Ishikawa (cell line): ENCODE measurements at regions not wholly inside any gene's neighbourhood (a gene's known extent, or its start where the extent isn't known, plus 50 kb on each side); places are given as distances from the start of the nearest gene placed in this dataset.

Experiments used
- CEBPB ChIP-seq: IDR thresholded peaks from 2 replicates; pipeline ENCODE4 v1.6.1; 2012
- CREB1 ChIP-seq: IDR thresholded peaks from 2 replicates; pipeline ENCODE4 v1.6.1; 2012; ENCODE audit warnings: low read depth
- EGR1 ChIP-seq: IDR thresholded peaks from 2 replicates; pipeline ENCODE4 v1.6.1; 2012
- EP300 ChIP-seq: IDR thresholded peaks from 2 replicates; pipeline ENCODE4 v1.6.1; 2012; ENCODE audit warnings: borderline replicate concordance
- FOXM1 ChIP-seq: IDR thresholded peaks from 2 replicates; pipeline ENCODE4 v1.6.1; 2012; ENCODE audit warnings: low read depth, borderline replicate concordance
- NFIC ChIP-seq: IDR thresholded peaks from 2 replicates; pipeline ENCODE4 v1.6.1; 2012
- RAD21 ChIP-seq: IDR thresholded peaks from 2 replicates; pipeline ENCODE4 v1.6.1; 2012; ENCODE audit warnings: low read depth
- TAF1 ChIP-seq: IDR thresholded peaks from 2 replicates; pipeline ENCODE4 v1.6.1; 2012; ENCODE audit warnings: low read depth, mild to moderate bottlenecking
- TCF12 ChIP-seq: IDR thresholded peaks from 2 replicates; pipeline ENCODE4 v1.6.1; 2012; ENCODE audit warnings: low read depth
- TEAD4 ChIP-seq: IDR thresholded peaks from 2 replicates; pipeline ENCODE4 v1.6.1; 2012
- YY1 ChIP-seq: IDR thresholded peaks from 2 replicates; pipeline ENCODE4 v1.6.1; 2012; ENCODE audit warnings: low read depth
- ZBTB7A ChIP-seq: IDR thresholded peaks from 2 replicates; pipeline ENCODE4 v1.6.1; 2012; ENCODE audit warnings: low read depth
- TF ChIP-seq, protein P1 (sequence below): IDR thresholded peaks from 2 replicates; pipeline ENCODE4 v1.6.1; 2012
- TF ChIP-seq, protein P2 (sequence below): IDR thresholded peaks from 2 replicates; pipeline ENCODE4 v1.6.1; 2012
- TF ChIP-seq, protein P3 (sequence below): IDR thresholded peaks from 2 replicates; pipeline ENCODE4 v1.6.1; 2012; ENCODE audit warnings: low read depth, mild to moderate bottlenecking

DNA sequence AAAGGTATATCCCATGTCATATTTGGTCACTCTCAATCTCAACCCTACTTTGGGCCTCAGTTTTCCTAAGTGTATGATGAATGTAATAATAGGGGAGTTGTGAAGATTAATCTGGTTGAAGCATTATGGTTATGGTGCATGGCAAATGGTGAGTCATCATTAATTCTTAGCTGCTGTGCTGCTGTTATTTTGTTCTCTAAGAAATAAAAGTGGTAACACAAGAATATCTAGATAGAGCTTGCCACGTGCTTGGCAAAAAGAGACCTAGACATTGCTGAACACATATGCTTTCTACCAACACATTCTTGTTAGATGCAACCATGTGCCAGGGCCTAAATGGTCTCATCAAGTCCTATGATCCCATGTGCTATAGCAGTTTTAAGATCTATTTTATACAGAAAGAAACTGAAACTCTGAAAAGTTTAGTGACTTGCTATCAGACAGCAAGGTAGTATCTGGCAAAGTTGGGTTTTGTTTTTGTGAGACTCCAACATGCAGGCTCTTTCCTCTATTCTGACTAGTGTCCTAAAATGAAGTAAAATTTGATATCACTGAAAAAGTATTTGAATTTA lies 699.9 kb upstream of the MEF2C start:
- TF ChIP-seq EP300 (no peak), EGR1 (no peak), YY1 (no peak), CREB1 (no peak), CEBPB (no peak), RAD21 (no peak), TAF1 (no peak), TCF12 (no peak), FOXM1 (no peak), ZBTB7A (no peak)
- TF ChIP-seq, protein P1, sequence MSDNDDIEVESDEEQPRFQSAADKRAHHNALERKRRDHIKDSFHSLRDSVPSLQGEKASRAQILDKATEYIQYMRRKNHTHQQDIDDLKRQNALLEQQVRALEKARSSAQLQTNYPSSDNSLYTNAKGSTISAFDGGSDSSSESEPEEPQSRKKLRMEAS: no peak
- TF ChIP-seq, protein P2, sequence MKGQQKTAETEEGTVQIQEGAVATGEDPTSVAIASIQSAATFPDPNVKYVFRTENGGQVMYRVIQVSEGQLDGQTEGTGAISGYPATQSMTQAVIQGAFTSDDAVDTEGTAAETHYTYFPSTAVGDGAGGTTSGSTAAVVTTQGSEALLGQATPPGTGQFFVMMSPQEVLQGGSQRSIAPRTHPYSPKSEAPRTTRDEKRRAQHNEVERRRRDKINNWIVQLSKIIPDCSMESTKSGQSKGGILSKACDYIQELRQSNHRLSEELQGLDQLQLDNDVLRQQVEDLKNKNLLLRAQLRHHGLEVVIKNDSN: no peak

DNA sequence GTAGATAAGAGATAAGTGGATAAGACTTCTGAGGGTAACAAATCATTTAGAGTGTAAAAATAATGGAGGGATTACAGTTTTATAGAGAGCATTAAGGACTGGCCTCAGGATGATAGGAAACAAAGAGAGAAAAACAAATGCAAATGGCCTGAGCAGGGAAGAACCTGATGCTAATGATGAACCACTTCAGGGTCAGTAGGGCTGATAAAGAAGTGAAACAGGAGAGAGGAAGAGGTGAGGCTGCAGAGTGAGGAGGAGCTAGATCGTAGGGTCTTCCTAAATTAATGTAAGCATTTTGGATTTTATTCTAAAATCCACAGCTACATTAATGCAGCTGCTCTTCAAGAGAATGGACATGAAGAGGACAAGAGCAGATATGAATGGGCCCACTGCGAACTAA lies 698.0 kb upstream of the MEF2C start:
- TF ChIP-seq TEAD4: no peak
- TF ChIP-seq, protein P2: no peak
- TF ChIP-seq, protein P3, sequence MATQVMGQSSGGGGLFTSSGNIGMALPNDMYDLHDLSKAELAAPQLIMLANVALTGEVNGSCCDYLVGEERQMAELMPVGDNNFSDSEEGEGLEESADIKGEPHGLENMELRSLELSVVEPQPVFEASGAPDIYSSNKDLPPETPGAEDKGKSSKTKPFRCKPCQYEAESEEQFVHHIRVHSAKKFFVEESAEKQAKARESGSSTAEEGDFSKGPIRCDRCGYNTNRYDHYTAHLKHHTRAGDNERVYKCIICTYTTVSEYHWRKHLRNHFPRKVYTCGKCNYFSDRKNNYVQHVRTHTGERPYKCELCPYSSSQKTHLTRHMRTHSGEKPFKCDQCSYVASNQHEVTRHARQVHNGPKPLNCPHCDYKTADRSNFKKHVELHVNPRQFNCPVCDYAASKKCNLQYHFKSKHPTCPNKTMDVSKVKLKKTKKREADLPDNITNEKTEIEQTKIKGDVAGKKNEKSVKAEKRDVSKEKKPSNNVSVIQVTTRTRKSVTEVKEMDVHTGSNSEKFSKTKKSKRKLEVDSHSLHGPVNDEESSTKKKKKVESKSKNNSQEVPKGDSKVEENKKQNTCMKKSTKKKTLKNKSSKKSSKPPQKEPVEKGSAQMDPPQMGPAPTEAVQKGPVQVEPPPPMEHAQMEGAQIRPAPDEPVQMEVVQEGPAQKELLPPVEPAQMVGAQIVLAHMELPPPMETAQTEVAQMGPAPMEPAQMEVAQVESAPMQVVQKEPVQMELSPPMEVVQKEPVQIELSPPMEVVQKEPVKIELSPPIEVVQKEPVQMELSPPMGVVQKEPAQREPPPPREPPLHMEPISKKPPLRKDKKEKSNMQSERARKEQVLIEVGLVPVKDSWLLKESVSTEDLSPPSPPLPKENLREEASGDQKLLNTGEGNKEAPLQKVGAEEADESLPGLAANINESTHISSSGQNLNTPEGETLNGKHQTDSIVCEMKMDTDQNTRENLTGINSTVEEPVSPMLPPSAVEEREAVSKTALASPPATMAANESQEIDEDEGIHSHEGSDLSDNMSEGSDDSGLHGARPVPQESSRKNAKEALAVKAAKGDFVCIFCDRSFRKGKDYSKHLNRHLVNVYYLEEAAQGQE: no peak
- no peak for TF ChIP-seq EGR1
- TF ChIP-seq CREB1: no peak
- no peak for TF ChIP-seq NFIC
- TF ChIP-seq, protein P1: no peak
- TF ChIP-seq FOXM1: no peak

DNA sequence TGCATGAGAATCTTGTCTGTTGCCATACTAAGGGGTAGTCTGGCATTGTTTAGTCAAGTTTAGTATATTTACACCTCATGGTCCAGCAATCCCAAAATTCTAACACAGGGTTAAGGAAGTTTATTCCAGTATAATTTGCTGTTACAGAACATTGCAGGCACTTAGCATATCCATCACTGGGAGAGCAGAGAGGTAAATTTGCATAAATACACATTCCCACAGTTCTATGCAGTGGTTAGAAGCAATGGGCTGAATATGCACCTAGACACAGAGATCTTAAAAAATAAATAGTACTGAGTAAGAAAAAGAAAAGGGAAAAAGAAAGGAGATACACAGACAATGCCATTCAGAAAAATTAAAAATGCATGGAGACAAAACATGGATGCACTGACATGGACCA lies 692.3 kb upstream of the MEF2C start:
- TF ChIP-seq NFIC (no peak), TAF1 (no peak)
- TF ChIP-seq, protein P3: no peak

DNA sequence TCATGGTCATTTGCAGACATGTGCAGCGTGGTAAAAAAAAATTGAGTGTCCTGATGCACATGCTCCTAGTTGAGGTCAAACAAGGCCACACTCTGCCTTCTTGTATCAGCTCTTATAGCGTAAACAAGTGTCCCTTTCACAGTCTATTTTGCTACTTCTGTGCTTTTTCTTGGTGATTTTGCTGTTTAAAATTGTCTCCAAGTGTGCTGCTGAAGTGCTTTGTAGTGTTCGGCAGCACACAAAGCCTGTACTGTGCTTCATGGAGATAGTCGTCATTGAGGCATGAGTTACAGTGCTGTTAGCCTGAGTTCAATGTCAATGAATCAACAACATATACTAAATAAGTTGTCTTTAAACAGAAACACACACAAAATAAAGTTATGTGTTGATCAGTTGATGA lies 690.4 kb upstream of the MEF2C start:
- no peak for TF ChIP-seq TCF12
- no peak for TF ChIP-seq EP300
- TF ChIP-seq TEAD4: no peak
- TF ChIP-seq RAD21: no peak
- TF ChIP-seq EGR1: no peak
- no peak for TF ChIP-seq FOXM1
- TF ChIP-seq, protein P1: no peak
- no peak for TF ChIP-seq ZBTB7A
- TF ChIP-seq CREB1: no peak

DNA sequence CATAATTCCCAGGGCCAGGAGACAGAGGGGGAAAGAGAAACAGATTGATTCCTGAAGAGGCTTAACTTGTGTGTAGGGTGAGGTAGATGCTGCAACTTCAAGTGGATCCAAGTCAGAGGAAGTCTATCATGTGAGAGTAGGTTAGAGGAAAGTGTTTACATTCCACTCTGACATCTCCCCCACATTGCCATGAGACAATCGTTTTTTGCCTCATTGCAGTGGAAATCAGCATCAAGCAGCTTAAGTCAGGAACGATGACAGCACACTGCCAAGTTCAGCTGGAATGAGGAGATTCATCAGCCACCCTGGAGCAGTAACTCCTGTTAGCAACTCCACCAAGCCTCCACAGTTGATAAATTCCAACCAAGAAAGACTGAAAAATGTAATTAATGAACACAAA lies 689.7 kb upstream of the MEF2C start:
- TF ChIP-seq TCF12 (no peak), FOXM1 (no peak), NFIC (no peak), ZBTB7A (no peak), TEAD4 (no peak), CEBPB (no peak), EGR1 (no peak), RAD21 (no peak), CREB1 (no peak), TAF1 (no peak), EP300 (no peak), YY1 (no peak)
- TF ChIP-seq, protein P1: no peak
- TF ChIP-seq, protein P2: no peak
- TF ChIP-seq, protein P3: no peak
